ENCODE measurements at regions not wholly inside any gene's neighbourhood (a gene's known extent, or its start where the extent isn't known, plus 50 kb on each side); places are given as distances from the start of the nearest gene placed in this dataset.
"Not testable (repeated sequence)": the region's sequence is repeated elsewhere in the genome, so short reads cannot be mapped to it uniquely, and the experiment has no call there.

DNA sequence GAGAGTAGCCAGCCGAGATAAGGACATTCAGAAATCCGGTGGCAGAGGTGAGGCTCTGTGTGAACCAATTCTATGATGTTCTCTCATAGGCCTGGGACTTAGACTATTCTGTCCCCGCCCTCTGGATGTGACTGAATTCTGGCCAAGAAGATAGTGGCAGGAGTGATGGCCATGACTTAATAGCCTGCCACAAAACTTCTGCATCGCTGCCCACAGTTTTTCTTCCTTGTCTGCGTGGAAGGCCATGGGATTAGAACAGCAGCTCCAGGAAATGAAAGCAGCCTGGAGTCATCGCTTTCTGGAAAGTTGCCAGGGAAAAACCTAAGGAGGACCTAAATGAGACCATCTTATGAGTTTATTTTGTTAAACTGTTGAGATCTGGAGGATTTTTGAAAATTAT, 134.7 kb downstream of the F11 start:
- CTCF ChIA-PET = no interaction called here
- Histone ChIP-seq H3K79me2 (ENCODE audit: control insufficient read depth, insufficient read depth, low read length) (no peaks in the 10 kb centered on the region), H3K36me3 (ENCODE audit: control insufficient read depth in 2 of 2, insufficient read depth in 2 of 2, low read length in 1 of 2) (no peaks in the 10 kb centered on the region), H3K4me3 (no peak overlapping the region), H2AFZ (ENCODE audit: control insufficient read depth, low read depth, low read length) (no peak overlapping the region), H3K4me1 (ENCODE audit: control insufficient read depth, insufficient read depth, low read length) (no peaks in the 10 kb centered on the region), H3K4me2 (ENCODE audit: control insufficient read depth, insufficient read depth) (no peak overlapping the region), H3K9ac (ENCODE audit: control insufficient read depth, insufficient read depth, low read length) (no peak overlapping the region), H3K9me3 (replicated peaks; ENCODE audit: control insufficient read depth, insufficient read depth, low read length) (no peaks in the 10 kb centered on the region), H3K27me3 (replicated peaks in 1 of 2; ENCODE audit: control insufficient read depth in 2 of 2, insufficient read depth in 2 of 2, low read length in 1 of 2) (no peaks in the 10 kb centered on the region), H4K20me1 (ENCODE audit: control insufficient read depth, insufficient read depth) (no peaks in the 10 kb centered on the region), H3K27ac (ENCODE audit: control insufficient read depth, insufficient read depth) (no peak overlapping the region)
- TF ChIP-seq NFIC (IDR thresholded peaks at IDR 0.05; ENCODE audit: low read depth, low read length) (no peak), HDAC6 (IDR thresholded peaks at IDR 0.05; ENCODE audit: unreplicated experiment) (no peak), NFYB (IDR thresholded peaks at IDR 0.05; ENCODE audit: insufficient read depth, low read depth, low read length) (no peak), NR2F1 (conservative IDR thresholded peaks at IDR 0.05) (no peak), FOXK2 (IDR thresholded peaks at IDR 0.05) (no peak), CREM (IDR thresholded peaks at IDR 0.05; ENCODE audit: low read depth) (no peak)
- POLR2A ChIA-PET = no interaction called here
- intact Hi-C loops (cut with micrococcal nuclease; ENCODE audit: unreplicated experiment) = no loop called here
- DNase-seq (ENCODE audit: low read depth, low spot score) (no peak), FAIRE-seq (no peak), ATAC-seq (no peak)
- RAD21 ChIA-PET (ENCODE audit: unreplicated experiment) = no interaction called here
- no TSS peak for BruUV-seq (replicated peaks)
- 23% methylated on average over 6 of the region's 6 CpGs for WGBS (ENCODE audit: insufficient coverage, insufficient replicate concordance, low lambda C conversion rate, missing lambda C conversion rate)
- in situ Hi-C loops (cut with MboI) = no loop called here
- SMC1A ChIA-PET (ENCODE audit: uncharacterized antibody, unreplicated experiment) = no interaction called here

DNA sequence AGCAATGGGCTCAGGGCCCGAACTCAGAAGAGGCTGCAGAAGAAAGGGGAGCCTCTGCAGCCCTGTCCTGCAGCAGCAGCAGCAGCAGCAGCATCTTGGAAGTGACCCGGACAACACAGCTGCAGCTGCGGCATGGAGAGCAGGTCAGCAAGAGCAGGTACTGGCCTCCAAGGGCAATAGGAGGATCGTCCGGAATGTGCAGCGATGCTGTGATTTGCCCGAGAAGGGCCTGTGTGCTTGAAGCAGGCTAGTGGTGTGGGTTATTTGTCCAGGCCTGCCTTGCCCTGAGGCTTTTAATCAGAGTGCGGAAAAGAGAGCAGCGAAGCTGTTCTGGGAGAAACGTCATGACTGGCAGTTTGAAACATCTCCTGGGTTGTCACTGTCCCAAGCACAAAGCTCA, 126.0 kb downstream of the F11 start:
- Histone ChIP-seq H3K4me2 (ENCODE audit: control insufficient read depth, insufficient read depth) (no peak overlapping the region), H3K27me3 (replicated peaks in 1 of 2; ENCODE audit: control insufficient read depth in 2 of 2, insufficient read depth in 2 of 2, low read length in 1 of 2) (no peaks in the 10 kb centered on the region), H2AFZ (ENCODE audit: control insufficient read depth, low read depth, low read length) (no peak overlapping the region), H3K36me3 (ENCODE audit: control insufficient read depth in 2 of 2, insufficient read depth in 2 of 2, low read length in 1 of 2) (no peaks in the 10 kb centered on the region), H3K27ac (ENCODE audit: control insufficient read depth, insufficient read depth) (no peak overlapping the region), H4K20me1 (ENCODE audit: control insufficient read depth, insufficient read depth) (no peaks in the 10 kb centered on the region), H3K4me1 (ENCODE audit: control insufficient read depth, insufficient read depth, low read length) (no peaks in the 10 kb centered on the region), H3K79me2 (ENCODE audit: control insufficient read depth, insufficient read depth, low read length) (no peaks in the 10 kb centered on the region), H3K9ac (ENCODE audit: control insufficient read depth, insufficient read depth, low read length) (no peak overlapping the region), H3K4me3 (no peak overlapping the region), H3K9me3 (replicated peaks; ENCODE audit: control insufficient read depth, insufficient read depth, low read length) (no peaks in the 10 kb centered on the region)
- no TSS peak for BruUV-seq (replicated peaks)
- 46% methylated on average over 10 of the region's 10 CpGs for WGBS (ENCODE audit: insufficient coverage, insufficient replicate concordance, low lambda C conversion rate, missing lambda C conversion rate)
- POLR2A ChIA-PET = no interaction called here
- ATAC-seq = no peak
- in situ Hi-C loops (cut with MboI) (no loop called here), intact Hi-C loops (cut with micrococcal nuclease; ENCODE audit: unreplicated experiment) (no loop called here)
- TF ChIP-seq, protein P1, sequence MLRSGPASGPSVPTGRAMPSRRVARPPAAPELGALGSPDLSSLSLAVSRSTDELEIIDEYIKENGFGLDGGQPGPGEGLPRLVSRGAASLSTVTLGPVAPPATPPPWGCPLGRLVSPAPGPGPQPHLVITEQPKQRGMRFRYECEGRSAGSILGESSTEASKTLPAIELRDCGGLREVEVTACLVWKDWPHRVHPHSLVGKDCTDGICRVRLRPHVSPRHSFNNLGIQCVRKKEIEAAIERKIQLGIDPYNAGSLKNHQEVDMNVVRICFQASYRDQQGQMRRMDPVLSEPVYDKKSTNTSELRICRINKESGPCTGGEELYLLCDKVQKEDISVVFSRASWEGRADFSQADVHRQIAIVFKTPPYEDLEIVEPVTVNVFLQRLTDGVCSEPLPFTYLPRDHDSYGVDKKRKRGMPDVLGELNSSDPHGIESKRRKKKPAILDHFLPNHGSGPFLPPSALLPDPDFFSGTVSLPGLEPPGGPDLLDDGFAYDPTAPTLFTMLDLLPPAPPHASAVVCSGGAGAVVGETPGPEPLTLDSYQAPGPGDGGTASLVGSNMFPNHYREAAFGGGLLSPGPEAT (IDR thresholded peaks at IDR 0.05; ENCODE audit: low read depth) = no peak
- TF ChIP-seq, protein P2, sequence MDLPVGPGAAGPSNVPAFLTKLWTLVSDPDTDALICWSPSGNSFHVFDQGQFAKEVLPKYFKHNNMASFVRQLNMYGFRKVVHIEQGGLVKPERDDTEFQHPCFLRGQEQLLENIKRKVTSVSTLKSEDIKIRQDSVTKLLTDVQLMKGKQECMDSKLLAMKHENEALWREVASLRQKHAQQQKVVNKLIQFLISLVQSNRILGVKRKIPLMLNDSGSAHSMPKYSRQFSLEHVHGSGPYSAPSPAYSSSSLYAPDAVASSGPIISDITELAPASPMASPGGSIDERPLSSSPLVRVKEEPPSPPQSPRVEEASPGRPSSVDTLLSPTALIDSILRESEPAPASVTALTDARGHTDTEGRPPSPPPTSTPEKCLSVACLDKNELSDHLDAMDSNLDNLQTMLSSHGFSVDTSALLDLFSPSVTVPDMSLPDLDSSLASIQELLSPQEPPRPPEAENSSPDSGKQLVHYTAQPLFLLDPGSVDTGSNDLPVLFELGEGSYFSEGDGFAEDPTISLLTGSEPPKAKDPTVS (IDR thresholded peaks at IDR 0.05; ENCODE audit: low read depth, low read length) = no peak
- no peak for TF ChIP-seq RB1 (IDR thresholded peaks at IDR 0.05; ENCODE audit: borderline replicate concordance)
- no peak for FAIRE-seq
- SMC1A ChIA-PET (ENCODE audit: uncharacterized antibody, unreplicated experiment) = no interaction called here
- CTCF ChIA-PET = interaction anchor here (0.6 kb wide), 1 partner anchor 37 kb away, joined by 3 read pairs; no protein-coding TSS in a partner anchor
- RAD21 ChIA-PET (ENCODE audit: unreplicated experiment) = no interaction called here
- DNase-seq (ENCODE audit: low read depth, low spot score) = no peak

DNA sequence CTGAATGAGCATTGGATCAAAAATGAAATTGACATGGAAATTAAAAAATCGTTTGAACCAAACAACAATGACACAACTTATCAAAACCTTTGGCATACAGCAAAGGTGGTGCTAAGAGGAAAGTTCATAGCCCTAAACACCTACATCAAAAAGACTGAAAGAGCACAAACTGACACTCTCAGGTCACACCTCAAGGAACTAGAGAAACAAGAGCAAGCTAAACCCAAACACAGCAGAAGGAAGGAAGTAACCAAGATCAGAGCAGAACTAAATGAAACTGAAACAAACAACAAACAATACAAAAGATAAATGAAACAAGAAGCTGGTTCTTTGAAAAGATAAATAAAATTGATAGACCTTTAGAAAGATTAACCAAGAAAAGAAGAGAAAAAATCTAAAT, 118.3 kb downstream of the F11 start:
- FAIRE-seq; H3K4me1 ChIP-seq (ENCODE audit: control insufficient read depth, insufficient read depth, low read length); POLR2A ChIA-PET; H3K9ac ChIP-seq (ENCODE audit: control insufficient read depth, insufficient read depth, low read length); H4K20me1 ChIP-seq (ENCODE audit: control insufficient read depth, insufficient read depth); H3K4me2 ChIP-seq (ENCODE audit: control insufficient read depth, insufficient read depth); H3K9me3 ChIP-seq (replicated peaks; ENCODE audit: control insufficient read depth, insufficient read depth, low read length); H3K27me3 ChIP-seq (replicated peaks in 1 of 2; ENCODE audit: control insufficient read depth in 2 of 2, insufficient read depth in 2 of 2, low read length in 1 of 2); H3K36me3 ChIP-seq (ENCODE audit: control insufficient read depth in 2 of 2, insufficient read depth in 2 of 2, low read length in 1 of 2); H3K27ac ChIP-seq (ENCODE audit: control insufficient read depth, insufficient read depth); in situ Hi-C loops (cut with MboI); ATAC-seq; H3K4me3 ChIP-seq; intact Hi-C loops (cut with micrococcal nuclease; ENCODE audit: unreplicated experiment); SMC1A ChIA-PET (ENCODE audit: uncharacterized antibody, unreplicated experiment); H3K79me2 ChIP-seq (ENCODE audit: control insufficient read depth, insufficient read depth, low read length); RAD21 ChIA-PET (ENCODE audit: unreplicated experiment); H2AFZ ChIP-seq (ENCODE audit: control insufficient read depth, low read depth, low read length); DNase-seq (ENCODE audit: low read depth, low spot score); CTCF ChIA-PET; BruUV-seq (replicated peaks): not testable (repeated sequence)
- WGBS (ENCODE audit: insufficient coverage, insufficient replicate concordance, low lambda C conversion rate, missing lambda C conversion rate) = 0% methylated on average over 1 of the region's 1 CpG

Data from GM12878 (cell line).